ENCODE measurements at regions not wholly inside any gene's neighbourhood (a gene's known extent, or its start where the extent isn't known, plus 50 kb on each side); places are given as distances from the start of the nearest gene placed in this dataset.

GRCh38 chrX:468979-469378 lies 82.3 kb upstream of the PPP2R3B start:
- no peak for TF ChIP-seq POLR2A (IDR thresholded peaks at IDR 0.05; ENCODE audit: extremely low read depth, insufficient read length)
- no peak for TF ChIP-seq CTCF (IDR thresholded peaks at IDR 0.05; ENCODE audit: low read depth, low read length)
- no peak for TF ChIP-seq MAX (IDR thresholded peaks at IDR 0.05; ENCODE audit: low read depth, low read length)
- TF ChIP-seq MYC (IDR thresholded peaks at IDR 0.05; ENCODE audit: low read depth, low read length) = no peak
